ENCODE measurements at regions not wholly inside any gene's neighbourhood (a gene's known extent, or its start where the extent isn't known, plus 50 kb on each side); places are given as distances from the start of the nearest gene placed in this dataset.
A peak's percentile ranks its signal among the peaks of the same experiment; 100 is the strongest.
"Not testable (repeated sequence)": the region's sequence is repeated elsewhere in the genome, so short reads cannot be mapped to it uniquely, and the experiment has no call there.

GRCh38 chr7:149599636-149600206 lies 102.1 kb upstream of the ZNF746 start:
- no peaks in the 10 kb centered on the region for H3K79me2 ChIP-seq (ENCODE audit: insufficient read depth, low read length)
- no peak for TF ChIP-seq CTCF (IDR thresholded peaks at IDR 0.05; ENCODE audit: extremely low read depth, low read depth, low read length)
- H3K4me3 ChIP-seq (ENCODE audit: insufficient read depth, low read length), result no peak overlapping the region
- H3K27me3 ChIP-seq (ENCODE audit: insufficient read depth, low read length), result no peaks in the 10 kb centered on the region
- H3K9me3 ChIP-seq (ENCODE audit: low read depth, low read length), result no peaks in the 10 kb centered on the region
- H2AFZ ChIP-seq (ENCODE audit: low read length), result no peak overlapping the region
- H4K20me1 ChIP-seq (ENCODE audit: insufficient read depth, low read length), result no peaks in the 10 kb centered on the region
- H3K4me2 ChIP-seq (ENCODE audit: insufficient read depth, low read length), result no peak overlapping the region
- no peaks in the 10 kb centered on the region for H3K4me1 ChIP-seq (ENCODE audit: insufficient read depth, low read length)
- no peak overlapping the region for H3K27ac ChIP-seq (ENCODE audit: low read depth, low read length)
- H3K36me3 ChIP-seq (ENCODE audit: insufficient read depth, low read length), result peaks cover 21% of the 10 kb centered on the region
- DNase-seq (ENCODE audit: insufficient read length, low spot score, missing footprints), result no peak

- no peak overlapping the region for H2AFZ ChIP-seq (ENCODE audit: low read length)
- no peaks in the 10 kb centered on the region for H3K9me3 ChIP-seq (ENCODE audit: low read depth, low read length)
- H3K4me2 ChIP-seq (ENCODE audit: insufficient read depth, low read length), result no peak overlapping the region
- H3K27ac ChIP-seq (ENCODE audit: low read depth, low read length), result no peak overlapping the region
- peaks cover 21% of the 10 kb centered on the region for H3K36me3 ChIP-seq (ENCODE audit: insufficient read depth, low read length)
- H4K20me1 ChIP-seq (ENCODE audit: insufficient read depth, low read length), result no peaks in the 10 kb centered on the region
- DNase-seq (ENCODE audit: insufficient read length, low spot score, missing footprints), result no peak
- no peaks in the 10 kb centered on the region for H3K4me1 ChIP-seq (ENCODE audit: insufficient read depth, low read length)
- no peaks in the 10 kb centered on the region for H3K27me3 ChIP-seq (ENCODE audit: insufficient read depth, low read length)
- peak; percentile 42 for TF ChIP-seq CTCF (IDR thresholded peaks at IDR 0.05; ENCODE audit: extremely low read depth, low read depth, low read length)
- H3K79me2 ChIP-seq (ENCODE audit: insufficient read depth, low read length), result no peaks in the 10 kb centered on the region
- no peak overlapping the region for H3K4me3 ChIP-seq (ENCODE audit: insufficient read depth, low read length)
These were observed 101.2 kb upstream of the ZNF746 start for GRCh38 chr7:149598721-149599308.

- H3K79me2 ChIP-seq (ENCODE audit: insufficient read depth, low read length); H3K4me2 ChIP-seq (ENCODE audit: insufficient read depth, low read length); H3K9me3 ChIP-seq (ENCODE audit: low read depth, low read length); H4K20me1 ChIP-seq (ENCODE audit: insufficient read depth, low read length); H2AFZ ChIP-seq (ENCODE audit: low read length); H3K27ac ChIP-seq (ENCODE audit: low read depth, low read length); DNase-seq (ENCODE audit: insufficient read length, low spot score, missing footprints); H3K4me1 ChIP-seq (ENCODE audit: insufficient read depth, low read length); H3K4me3 ChIP-seq (ENCODE audit: insufficient read depth, low read length); H3K27me3 ChIP-seq (ENCODE audit: insufficient read depth, low read length): not testable (repeated sequence)
- H3K36me3 ChIP-seq (ENCODE audit: insufficient read depth, low read length), result peaks cover 26% of the 10 kb centered on the region
These were observed 100.2 kb upstream of the ZNF746 start for GRCh38 chr7:149597789-149598188.

GRCh38 chr7:149595541-149595940 lies 97.9 kb upstream of the ZNF746 start:
- Histone ChIP-seq H3K4me3 (ENCODE audit: insufficient read depth, low read length) (no peak overlapping the region), H2AFZ (ENCODE audit: low read length) (no peak overlapping the region), H3K27me3 (ENCODE audit: insufficient read depth, low read length) (no peaks in the 10 kb centered on the region), H3K36me3 (ENCODE audit: insufficient read depth, low read length) (peaks cover 21% of the 10 kb centered on the region), H4K20me1 (ENCODE audit: insufficient read depth, low read length) (peaks cover 3% of the 10 kb centered on the region), H3K4me2 (ENCODE audit: insufficient read depth, low read length) (no peak overlapping the region), H3K9me3 (ENCODE audit: low read depth, low read length) (no peaks in the 10 kb centered on the region), H3K79me2 (ENCODE audit: insufficient read depth, low read length) (peaks cover 2% of the 10 kb centered on the region), H3K4me1 (ENCODE audit: insufficient read depth, low read length) (no peaks in the 10 kb centered on the region), H3K27ac (ENCODE audit: low read depth, low read length) (no peak overlapping the region)
- TF ChIP-seq CTCF (IDR thresholded peaks at IDR 0.05; ENCODE audit: extremely low read depth, low read depth, low read length), result no peak
- DNase-seq (ENCODE audit: insufficient read length, low spot score, missing footprints), result no peak

All from osteoblast (primary cell).